NCI-H1694 treated with DMSO at 0.1 percent for 48 hours (cell line): ENCODE measurements at regions not wholly inside any gene's neighbourhood (a gene's known extent, or its start where the extent isn't known, plus 50 kb on each side); places are given as distances from the start of the nearest gene placed in this dataset.

Experiments used
- DNase-seq: peaks from one replicate; lab custom pipeline; 2025; lab: John Stamatoyannopoulos, UW

DNA sequence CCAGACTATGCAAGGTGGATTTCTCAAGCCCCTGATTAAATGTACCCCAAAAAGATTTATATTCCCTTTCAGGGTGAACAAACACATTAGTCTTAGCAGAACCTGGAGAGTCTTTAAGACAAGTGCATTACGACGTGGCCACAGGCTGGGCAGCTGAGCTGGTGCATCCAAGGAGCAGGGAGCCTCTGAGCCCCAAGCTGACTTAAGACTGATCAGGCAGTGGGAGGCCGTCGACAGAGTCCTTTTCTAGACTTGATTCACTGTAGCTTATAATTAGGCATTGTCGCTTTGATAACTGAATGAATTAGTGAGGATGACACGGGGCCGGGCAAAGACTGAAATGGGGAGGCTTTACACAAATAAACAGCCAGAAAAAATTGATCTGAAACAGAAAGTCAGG is 353.2 kb downstream of the GPAM start:
- no peak for DNase-seq

GRCh38 chr10:111831058-111831457 is 352.5 kb downstream of the GPAM start:
- DNase-seq: no peak

GRCh38 chr10:111833251-111833650 is 350.3 kb downstream of the GPAM start:
- no peak for DNase-seq

- DNase-seq: no peak
Observed at GRCh38 chr10:111835574-111835973, 348.0 kb downstream of the GPAM start.

DNA sequence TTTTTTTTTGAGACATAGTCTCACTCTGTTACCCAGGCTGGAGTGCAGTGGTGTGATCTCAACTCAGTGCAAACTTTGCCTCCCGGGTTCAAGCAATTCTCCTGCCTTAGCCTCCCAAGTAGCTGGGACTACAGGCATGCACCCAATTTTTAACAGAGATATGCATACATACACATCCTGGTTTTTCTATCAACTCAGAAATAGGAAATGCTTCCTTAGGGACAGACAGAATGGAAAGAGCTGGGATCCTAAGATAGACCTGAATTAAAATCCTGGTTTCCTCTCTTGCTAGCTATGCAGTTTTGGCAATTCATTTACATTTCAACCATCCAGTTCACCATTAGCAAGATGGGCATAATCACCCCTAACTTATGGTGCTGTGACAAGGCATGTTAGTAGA is 347.5 kb downstream of the GPAM start:
- no peak for DNase-seq

- no peak for DNase-seq
Observed at GRCh38 chr10:111836571-111836970, 347.0 kb downstream of the GPAM start.

GRCh38 chr10:111837086-111837485 is 346.5 kb downstream of the GPAM start:
- DNase-seq: no peak

- DNase-seq: no peak
Observed at GRCh38 chr10:111837985-111838384, 345.6 kb downstream of the GPAM start.

- DNase-seq: no peak
Observed at GRCh38 chr10:111840546-111840945, 343.0 kb downstream of the GPAM start.

DNA sequence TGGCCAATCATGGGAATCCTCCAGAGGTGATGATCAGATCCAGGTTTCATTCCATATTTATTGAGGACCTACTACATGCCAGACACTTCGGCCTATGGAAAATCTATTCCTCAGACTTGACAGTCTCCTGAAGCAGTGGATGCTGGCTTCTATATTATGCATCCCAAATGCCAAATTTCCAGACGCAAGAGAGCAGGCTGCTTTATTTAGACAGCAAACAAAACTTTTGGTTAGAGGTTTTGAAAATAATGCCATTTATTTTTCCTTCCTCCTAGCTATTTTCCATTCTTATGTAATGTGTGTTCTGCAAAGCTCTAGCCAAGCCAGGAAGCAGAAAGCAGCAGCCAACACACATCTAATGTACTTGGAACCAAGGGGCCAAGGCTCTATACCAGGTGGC is 330.8 kb downstream of the GPAM start:
- DNase-seq: no peak

GRCh38 chr10:111856631-111857030 is 326.9 kb downstream of the GPAM start:
- DNase-seq: no peak

DNA sequence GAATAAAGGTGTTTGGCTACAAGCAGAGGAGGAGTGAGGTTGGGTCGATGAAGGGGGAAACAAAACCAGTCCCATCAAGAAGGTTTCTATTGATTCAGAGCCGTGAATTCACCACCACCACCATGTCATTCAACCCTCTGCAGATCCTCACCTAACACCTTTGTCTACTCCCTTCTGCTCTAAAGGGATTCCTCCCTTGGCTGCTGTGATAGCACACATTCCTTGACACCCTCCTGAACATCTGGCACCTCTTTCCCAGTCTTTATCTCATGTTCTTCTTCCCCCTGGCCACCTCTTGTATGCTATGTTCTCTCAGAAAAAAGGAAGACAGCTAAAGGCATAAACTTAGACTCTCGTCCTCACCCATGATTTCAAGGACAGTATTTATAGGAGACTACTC is 318.0 kb downstream of the GPAM start:
- no peak for DNase-seq

DNA sequence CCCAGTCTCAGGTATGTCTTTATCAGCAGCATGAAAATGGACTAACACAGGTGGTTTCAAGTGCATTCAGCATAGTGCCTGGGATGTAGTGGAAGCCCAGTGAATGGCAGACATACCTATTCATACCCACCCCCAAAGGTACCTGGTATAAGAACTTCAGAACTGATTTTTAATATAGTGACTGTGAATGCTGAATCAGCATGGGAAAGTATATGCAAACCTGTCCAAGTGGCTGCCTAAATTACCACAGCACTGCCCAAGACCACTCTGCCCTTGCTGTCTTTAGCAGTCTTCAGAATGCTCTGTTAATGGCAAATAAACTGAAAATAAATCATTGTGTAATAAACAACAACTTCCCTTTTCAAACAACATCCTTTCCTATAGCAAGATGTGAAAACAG is 312.1 kb downstream of the GPAM start:
- DNase-seq: no peak

DNA sequence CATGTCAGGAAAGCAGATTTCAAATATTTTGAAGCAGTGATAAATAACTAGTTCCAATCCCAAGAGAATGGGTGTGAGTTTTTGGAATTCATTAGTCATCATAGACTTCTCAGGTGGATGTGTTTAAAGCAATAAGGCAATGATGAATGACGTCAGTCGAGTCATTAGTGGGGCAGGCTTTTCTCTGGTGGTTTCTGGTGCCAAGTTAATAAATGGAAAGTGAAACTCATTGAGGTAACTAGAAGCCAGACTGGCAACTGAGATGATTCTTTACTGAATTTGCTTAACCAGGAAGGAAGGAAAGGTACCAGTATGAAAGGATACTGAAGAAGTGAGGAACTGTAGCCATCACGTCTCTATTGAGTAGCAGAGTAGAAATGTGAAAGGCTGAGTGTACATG is 311.0 kb downstream of the GPAM start:
- no peak for DNase-seq

DNA sequence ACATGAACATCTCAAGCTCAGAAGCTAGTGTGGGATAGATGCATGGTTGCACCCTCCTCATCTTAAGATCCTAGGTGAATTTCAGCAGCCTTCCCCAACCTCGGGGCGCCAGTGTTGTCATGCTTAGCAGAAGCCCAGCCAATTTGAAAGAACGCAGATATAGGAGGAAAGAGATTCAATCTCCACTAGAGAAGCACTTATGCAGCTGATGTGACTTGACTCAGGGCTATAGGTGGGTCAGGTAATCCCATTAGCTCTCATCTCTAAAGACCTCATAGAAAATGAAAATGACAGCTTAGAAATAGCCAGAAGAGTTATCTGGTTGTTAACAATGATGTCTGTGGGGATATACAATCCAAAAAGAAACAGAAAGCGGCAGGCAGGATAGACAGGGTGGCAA is 310.5 kb downstream of the GPAM start:
- DNase-seq: no peak

GRCh38 chr10:111873621-111874135 is 309.9 kb downstream of the GPAM start:
- DNase-seq: peak; percentile 24

GRCh38 chr10:111874576-111874975 is 309.0 kb downstream of the GPAM start:
- DNase-seq: no peak

- DNase-seq: no peak
Observed at GRCh38 chr10:111875725-111876124, 307.8 kb downstream of the GPAM start.

- DNase-seq: no peak
Observed at GRCh38 chr10:111877258-111877657, 306.3 kb downstream of the GPAM start.

- no peak for DNase-seq
Observed at GRCh38 chr10:111879969-111880368, 303.6 kb downstream of the GPAM start.

GRCh38 chr10:111885046-111885445 is 298.5 kb downstream of the GPAM start:
- DNase-seq: no peak

DNA sequence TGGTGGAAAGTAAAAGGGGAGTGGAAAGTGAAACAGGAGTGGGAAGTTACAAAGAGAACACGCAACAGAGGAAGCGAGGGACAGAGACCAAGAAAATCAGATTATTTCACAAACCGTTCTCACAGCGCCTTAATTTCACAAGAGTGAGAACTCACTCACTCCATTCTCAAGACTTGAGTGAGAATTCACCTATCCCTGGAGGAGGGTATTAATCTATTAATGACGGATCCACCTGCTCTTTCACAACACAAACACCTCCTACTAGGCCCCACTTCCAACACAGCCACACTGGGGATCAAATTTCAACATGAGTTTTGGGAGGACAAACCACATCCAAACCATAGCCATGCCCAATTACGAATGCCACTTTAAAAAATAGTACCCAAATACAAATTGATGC is 297.6 kb downstream of the GPAM start:
- no peak for DNase-seq

DNA sequence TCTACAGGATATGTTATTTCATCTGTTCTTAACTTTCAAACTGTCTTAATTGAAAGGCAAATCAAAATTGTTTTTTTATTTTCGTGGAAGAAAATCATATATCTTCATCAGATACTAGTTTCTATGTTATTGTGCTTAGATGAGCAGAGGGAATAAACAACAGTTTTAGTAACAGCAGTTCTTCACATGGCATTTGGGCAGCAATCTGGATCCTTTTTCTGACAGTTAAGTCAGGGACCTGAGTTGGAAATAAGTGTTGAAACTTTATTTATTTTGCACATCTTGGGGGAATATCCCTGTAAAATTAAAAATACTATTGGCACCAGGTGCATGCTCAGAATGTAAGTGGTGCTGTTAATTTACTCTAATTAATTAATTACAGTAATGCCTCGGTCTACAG is 296.3 kb downstream of the GPAM start:
- DNase-seq: no peak

- no peak for DNase-seq
Observed at GRCh38 chr10:111890046-111890445, 293.5 kb downstream of the GPAM start.

DNA sequence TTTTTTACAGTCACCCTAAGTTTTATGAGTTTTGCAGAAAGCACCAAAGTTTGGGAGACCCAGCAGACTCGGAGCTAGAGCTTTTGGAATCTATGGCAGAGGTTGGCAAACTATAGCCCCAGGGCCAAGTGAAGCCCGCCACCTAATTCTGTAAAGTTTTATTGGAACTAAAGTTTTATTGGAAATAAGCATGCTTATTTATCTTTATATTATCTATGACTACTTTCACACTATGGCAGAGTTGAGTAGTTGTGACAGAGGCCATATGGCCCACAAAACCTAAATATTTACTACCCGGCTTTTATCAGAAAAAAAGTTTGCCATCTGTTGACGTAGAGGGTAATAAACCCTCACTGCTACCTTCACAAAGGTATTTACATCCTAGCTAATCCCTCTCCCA is 267.6 kb downstream of the GPAM start:
- DNase-seq: no peak
